ENCODE measurements at regions not wholly inside any gene's neighbourhood (a gene's known extent, or its start where the extent isn't known, plus 50 kb on each side); places are given as distances from the start of the nearest gene placed in this dataset.
"Not testable (repeated sequence)": the region's sequence is repeated elsewhere in the genome, so short reads cannot be mapped to it uniquely, and the experiment has no call there.

DNA sequence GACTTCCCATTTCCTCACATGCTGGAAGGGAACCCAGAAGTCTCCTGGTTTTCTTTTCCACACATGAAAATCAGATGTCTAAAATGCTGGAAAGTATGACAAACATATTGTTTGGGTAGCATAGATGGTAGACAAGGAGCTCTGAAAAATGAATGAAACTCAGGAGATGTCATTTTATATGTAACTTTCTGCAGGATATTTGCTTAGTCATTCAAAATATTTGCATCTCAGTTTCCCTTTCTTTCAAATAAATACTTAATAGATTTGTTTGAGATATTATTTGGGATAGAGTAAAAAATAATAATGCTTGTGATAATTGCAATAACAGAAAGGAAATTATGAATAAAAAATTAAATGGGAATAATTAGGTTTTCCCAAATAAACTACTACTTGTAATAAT is 298.9 kb upstream of the ADARB2 start:
- Histone ChIP-seq H3K4me3 (ENCODE audit: low read depth in 1 of 5, low read length in 5 of 5) (no peak overlapping the region), H3K4me1 (ENCODE audit: control insufficient read depth in 5 of 5, insufficient read depth in 5 of 5, low read length in 5 of 5) (no peaks in the 10 kb centered on the region), H3K27ac (ENCODE audit: low read depth, low read length) (no peak overlapping the region), H3K27me3 (ENCODE audit: control insufficient read depth in 5 of 5, insufficient read depth in 4 of 5, low read length in 5 of 5) (no peaks in the 10 kb centered on the region), H3K9ac (ENCODE audit: low read length in 5 of 5) (no peak overlapping the region), H3K36me3 (ENCODE audit: control insufficient read depth in 5 of 5, insufficient read depth in 5 of 5, low read length in 5 of 5) (no peaks in the 10 kb centered on the region), H3K9me3 (ENCODE audit: control insufficient read depth in 5 of 5, low read length in 5 of 5) (peaks cover 0 to 4% (median 0%) of the 10 kb centered on the region in 5 donors)

DNA sequence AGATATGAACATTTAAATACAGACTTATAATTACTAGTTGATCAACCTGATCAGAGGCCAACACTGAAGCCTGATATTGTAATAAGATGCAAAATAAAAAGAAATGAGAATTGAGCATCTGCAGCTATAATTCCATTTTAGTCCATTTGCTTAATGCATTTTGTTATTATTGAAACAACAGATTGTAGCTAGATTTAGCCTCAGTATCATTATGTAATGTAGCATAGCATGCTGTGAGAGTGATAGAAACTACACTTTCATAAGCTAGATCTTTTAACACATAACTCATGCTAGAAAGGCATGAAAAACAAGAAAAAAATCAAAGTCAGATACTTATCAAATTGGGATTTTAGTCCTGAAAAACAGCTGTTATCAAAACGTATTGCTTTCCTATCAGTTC is 292.7 kb upstream of the ADARB2 start:
- Histone ChIP-seq H3K27ac (ENCODE audit: low read depth, low read length) (no peak overlapping the region), H3K4me1 (ENCODE audit: control insufficient read depth in 5 of 5, insufficient read depth in 5 of 5, low read length in 5 of 5) (no peaks in the 10 kb centered on the region), H3K27me3 (ENCODE audit: control insufficient read depth in 5 of 5, insufficient read depth in 4 of 5, low read length in 5 of 5) (no peaks in the 10 kb centered on the region), H3K36me3 (ENCODE audit: control insufficient read depth in 5 of 5, insufficient read depth in 5 of 5, low read length in 5 of 5) (no peaks in the 10 kb centered on the region), H3K4me3 (ENCODE audit: low read depth in 1 of 5, low read length in 5 of 5) (no peak overlapping the region), H3K9me3 (ENCODE audit: control insufficient read depth in 5 of 5, low read length in 5 of 5) (peaks cover 0 to 9% (median 0%) of the 10 kb centered on the region in 5 donors), H3K9ac (ENCODE audit: low read length in 5 of 5) (no peak overlapping the region)

DNA sequence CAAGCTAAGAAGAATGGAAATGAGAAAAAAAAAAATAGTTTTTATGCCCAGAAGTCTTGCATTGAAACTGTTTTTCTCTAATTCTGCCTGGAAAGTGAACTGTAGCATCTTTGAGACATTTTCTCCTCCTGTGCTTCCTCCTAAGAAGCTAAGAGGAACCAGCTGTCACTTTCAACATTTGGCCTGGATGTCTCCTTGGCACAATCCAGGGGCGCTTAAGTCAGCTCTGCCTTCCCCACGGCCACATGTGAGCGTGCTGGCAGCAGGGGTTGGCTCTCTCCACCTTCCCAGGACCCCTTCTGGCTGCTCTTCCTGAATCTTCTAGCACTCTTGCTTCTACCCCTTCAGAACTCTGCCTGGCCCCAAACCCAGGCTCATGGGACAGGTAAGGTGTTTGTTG is 289.6 kb upstream of the ADARB2 start:
- H3K4me1 ChIP-seq (ENCODE audit: control insufficient read depth in 5 of 5, insufficient read depth in 5 of 5, low read length in 5 of 5) = no peaks in the 10 kb centered on the region
- H3K9me3 ChIP-seq (ENCODE audit: control insufficient read depth in 5 of 5, low read length in 5 of 5) = peaks cover 0 to 9% (median 0%) of the 10 kb centered on the region in 5 donors
- peaks cover 0 to 5% (median 0%) of the 10 kb centered on the region in 5 donors for H3K27me3 ChIP-seq (ENCODE audit: control insufficient read depth in 5 of 5, insufficient read depth in 4 of 5, low read length in 5 of 5)
- H3K4me3 ChIP-seq (ENCODE audit: low read depth in 1 of 5, low read length in 5 of 5) = no peak overlapping the region
- H3K9ac ChIP-seq (ENCODE audit: low read length in 5 of 5) = no peak overlapping the region
- no peaks in the 10 kb centered on the region for H3K36me3 ChIP-seq (ENCODE audit: control insufficient read depth in 5 of 5, insufficient read depth in 5 of 5, low read length in 5 of 5)
- H3K27ac ChIP-seq (ENCODE audit: low read depth, low read length) = no peak overlapping the region

GRCh38 chr10:2024750-2025149 is 287.4 kb upstream of the ADARB2 start:
- not testable (repeated sequence) for H3K9me3 ChIP-seq (ENCODE audit: control insufficient read depth in 5 of 5, low read length in 5 of 5); H3K27ac ChIP-seq (ENCODE audit: low read depth, low read length); H3K27me3 ChIP-seq (ENCODE audit: control insufficient read depth in 5 of 5, insufficient read depth in 4 of 5, low read length in 5 of 5); H3K9ac ChIP-seq (ENCODE audit: low read length in 5 of 5); H3K36me3 ChIP-seq (ENCODE audit: control insufficient read depth in 5 of 5, insufficient read depth in 5 of 5, low read length in 5 of 5); H3K4me3 ChIP-seq (ENCODE audit: low read depth in 1 of 5, low read length in 5 of 5); H3K4me1 ChIP-seq (ENCODE audit: control insufficient read depth in 5 of 5, insufficient read depth in 5 of 5, low read length in 5 of 5)

DNA sequence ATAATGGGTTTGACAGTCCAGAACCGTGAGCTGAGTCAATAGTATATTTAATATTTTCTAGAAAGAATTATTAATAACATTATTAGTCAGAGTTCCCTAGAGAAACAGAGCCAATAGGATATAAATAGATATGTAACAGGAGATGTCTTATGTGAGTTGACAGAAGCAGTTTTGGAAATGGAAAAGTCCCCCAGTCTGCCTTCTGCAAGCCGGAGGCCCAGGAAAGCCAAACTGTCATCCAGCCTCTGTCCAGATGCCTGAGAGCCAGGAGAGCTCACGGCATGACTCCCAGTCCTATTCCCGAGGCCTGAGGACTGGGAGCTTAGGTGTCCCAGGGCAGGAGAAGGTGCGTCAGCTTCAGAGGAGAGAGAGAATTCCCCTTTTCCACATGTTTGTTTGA is 286.4 kb upstream of the ADARB2 start:
- no peak overlapping the region for H3K9ac ChIP-seq (ENCODE audit: low read length in 5 of 5)
- H3K4me3 ChIP-seq (ENCODE audit: low read depth in 1 of 5, low read length in 5 of 5) = no peak overlapping the region
- H3K27ac ChIP-seq (ENCODE audit: low read depth, low read length) = no peak overlapping the region
- no peaks in the 10 kb centered on the region for H3K9me3 ChIP-seq (ENCODE audit: control insufficient read depth in 5 of 5, low read length in 5 of 5)
- peaks cover 0 to 5% (median 4%) of the 10 kb centered on the region in 5 donors for H3K27me3 ChIP-seq (ENCODE audit: control insufficient read depth in 5 of 5, insufficient read depth in 4 of 5, low read length in 5 of 5)
- no peaks in the 10 kb centered on the region for H3K36me3 ChIP-seq (ENCODE audit: control insufficient read depth in 5 of 5, insufficient read depth in 5 of 5, low read length in 5 of 5)
- H3K4me1 ChIP-seq (ENCODE audit: control insufficient read depth in 5 of 5, insufficient read depth in 5 of 5, low read length in 5 of 5) = no peaks in the 10 kb centered on the region

DNA sequence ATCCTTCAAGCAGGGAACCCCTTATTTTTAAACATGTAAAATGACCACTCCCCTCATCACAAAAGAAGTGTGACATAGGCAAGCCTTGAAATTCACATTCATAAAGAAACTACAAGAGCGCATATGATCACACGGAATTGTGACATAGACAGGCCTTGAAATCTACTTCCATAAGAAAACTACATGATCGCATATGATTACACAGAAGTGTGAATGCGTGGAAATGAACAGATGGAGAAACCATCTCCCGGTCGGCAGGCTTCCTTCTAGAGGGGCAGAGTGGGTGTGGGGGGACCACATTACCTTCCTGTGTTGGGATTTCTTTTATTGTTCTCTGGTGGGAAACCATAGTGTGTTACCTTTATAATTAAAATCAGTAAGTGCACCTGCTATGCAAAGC is 285.1 kb upstream of the ADARB2 start:
- peaks cover 0 to 5% (median 4%) of the 10 kb centered on the region in 5 donors for H3K27me3 ChIP-seq (ENCODE audit: control insufficient read depth in 5 of 5, insufficient read depth in 4 of 5, low read length in 5 of 5)
- H3K36me3 ChIP-seq (ENCODE audit: control insufficient read depth in 5 of 5, insufficient read depth in 5 of 5, low read length in 5 of 5) = no peaks in the 10 kb centered on the region
- H3K9me3 ChIP-seq (ENCODE audit: control insufficient read depth in 5 of 5, low read length in 5 of 5) = no peaks in the 10 kb centered on the region
- H3K9ac ChIP-seq (ENCODE audit: low read length in 5 of 5) = no peak overlapping the region
- no peaks in the 10 kb centered on the region for H3K4me1 ChIP-seq (ENCODE audit: control insufficient read depth in 5 of 5, insufficient read depth in 5 of 5, low read length in 5 of 5)
- H3K4me3 ChIP-seq (ENCODE audit: low read depth in 1 of 5, low read length in 5 of 5) = no peak overlapping the region
- H3K27ac ChIP-seq (ENCODE audit: low read depth, low read length) = no peak overlapping the region

DNA sequence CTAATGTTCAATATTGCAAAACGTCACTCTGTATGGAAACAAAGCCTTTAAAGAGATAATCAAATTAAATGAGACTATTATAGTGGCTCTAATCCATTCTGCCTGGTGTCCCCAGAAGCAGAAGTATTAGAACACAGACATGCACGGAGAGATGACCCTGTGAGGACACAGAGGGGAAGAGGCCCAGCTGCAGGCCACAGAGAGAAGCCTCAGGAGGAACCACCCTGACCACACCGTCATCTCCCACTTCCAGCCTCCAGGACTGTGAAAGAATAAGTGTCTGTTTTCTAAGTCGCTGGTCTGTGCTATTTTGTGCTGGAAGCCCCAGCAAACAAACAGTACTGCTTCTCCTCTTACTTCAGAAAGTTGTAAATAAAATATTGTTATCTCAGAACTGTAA is 283.5 kb upstream of the ADARB2 start:
- Histone ChIP-seq H3K27me3 (ENCODE audit: control insufficient read depth in 5 of 5, insufficient read depth in 4 of 5, low read length in 5 of 5) (peaks cover 0 to 5% (median 4%) of the 10 kb centered on the region in 5 donors), H3K4me3 (ENCODE audit: low read depth in 1 of 5, low read length in 5 of 5) (no peak overlapping the region), H3K9me3 (ENCODE audit: control insufficient read depth in 5 of 5, low read length in 5 of 5) (no peaks in the 10 kb centered on the region), H3K9ac (ENCODE audit: low read length in 5 of 5) (no peak overlapping the region), H3K36me3 (ENCODE audit: control insufficient read depth in 5 of 5, insufficient read depth in 5 of 5, low read length in 5 of 5) (no peaks in the 10 kb centered on the region), H3K27ac (ENCODE audit: low read depth, low read length) (no peak overlapping the region), H3K4me1 (ENCODE audit: control insufficient read depth in 5 of 5, insufficient read depth in 5 of 5, low read length in 5 of 5) (no peaks in the 10 kb centered on the region)

GRCh38 chr10:2019803-2020202 is 282.5 kb upstream of the ADARB2 start:
- Histone ChIP-seq H3K9ac (ENCODE audit: low read length in 5 of 5) (no peak overlapping the region), H3K27me3 (ENCODE audit: control insufficient read depth in 5 of 5, insufficient read depth in 4 of 5, low read length in 5 of 5) (peaks cover 0 to 5% (median 4%) of the 10 kb centered on the region in 5 donors), H3K9me3 (ENCODE audit: control insufficient read depth in 5 of 5, low read length in 5 of 5) (no peaks in the 10 kb centered on the region), H3K4me3 (ENCODE audit: low read depth in 1 of 5, low read length in 5 of 5) (no peak overlapping the region), H3K4me1 (ENCODE audit: control insufficient read depth in 5 of 5, insufficient read depth in 5 of 5, low read length in 5 of 5) (no peaks in the 10 kb centered on the region), H3K27ac (ENCODE audit: low read depth, low read length) (no peak overlapping the region), H3K36me3 (ENCODE audit: control insufficient read depth in 5 of 5, insufficient read depth in 5 of 5, low read length in 5 of 5) (no peaks in the 10 kb centered on the region)

DNA sequence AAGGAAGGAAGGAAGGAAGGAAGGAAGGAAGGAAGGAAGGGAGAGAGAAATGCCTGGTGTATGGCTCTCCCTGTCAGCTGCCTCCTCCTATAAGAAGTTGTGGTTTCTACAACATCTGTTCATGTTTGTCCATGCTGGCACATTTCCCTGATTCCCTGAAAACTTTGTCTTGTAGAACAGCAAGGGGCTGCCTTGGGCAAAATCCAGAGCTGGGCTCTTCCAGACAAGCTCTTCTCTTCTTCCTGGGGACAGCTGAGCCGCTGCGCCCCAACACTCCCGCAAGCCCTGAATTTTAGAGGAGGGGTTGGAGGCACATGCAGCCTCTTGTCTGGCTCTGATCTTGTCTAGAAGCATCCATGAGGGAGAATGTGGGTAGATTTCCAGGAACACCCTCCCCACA is 282.0 kb upstream of the ADARB2 start:
- H3K27ac ChIP-seq (ENCODE audit: low read depth, low read length) = no peak overlapping the region
- no peak overlapping the region for H3K4me3 ChIP-seq (ENCODE audit: low read depth in 1 of 5, low read length in 5 of 5)
- no peaks in the 10 kb centered on the region for H3K4me1 ChIP-seq (ENCODE audit: control insufficient read depth in 5 of 5, insufficient read depth in 5 of 5, low read length in 5 of 5)
- no peaks in the 10 kb centered on the region for H3K36me3 ChIP-seq (ENCODE audit: control insufficient read depth in 5 of 5, insufficient read depth in 5 of 5, low read length in 5 of 5)
- peaks cover 0 to 5% (median 4%) of the 10 kb centered on the region in 5 donors for H3K27me3 ChIP-seq (ENCODE audit: control insufficient read depth in 5 of 5, insufficient read depth in 4 of 5, low read length in 5 of 5)
- no peaks in the 10 kb centered on the region for H3K9me3 ChIP-seq (ENCODE audit: control insufficient read depth in 5 of 5, low read length in 5 of 5)
- H3K9ac ChIP-seq (ENCODE audit: low read length in 5 of 5) = no peak overlapping the region

- no peak overlapping the region for H3K9ac ChIP-seq (ENCODE audit: low read length in 5 of 5)
- no peaks in the 10 kb centered on the region for H3K9me3 ChIP-seq (ENCODE audit: control insufficient read depth in 5 of 5, low read length in 5 of 5)
- H3K27me3 ChIP-seq (ENCODE audit: control insufficient read depth in 5 of 5, insufficient read depth in 4 of 5, low read length in 5 of 5) = no peaks in the 10 kb centered on the region
- no peaks in the 10 kb centered on the region for H3K36me3 ChIP-seq (ENCODE audit: control insufficient read depth in 5 of 5, insufficient read depth in 5 of 5, low read length in 5 of 5)
- no peak overlapping the region for H3K27ac ChIP-seq (ENCODE audit: low read depth, low read length)
- no peak overlapping the region for H3K4me3 ChIP-seq (ENCODE audit: low read depth in 1 of 5, low read length in 5 of 5)
- H3K4me1 ChIP-seq (ENCODE audit: control insufficient read depth in 5 of 5, insufficient read depth in 5 of 5, low read length in 5 of 5) = no peaks in the 10 kb centered on the region
These were observed 277.2 kb upstream of the ADARB2 start for GRCh38 chr10:2014541-2014940.

DNA sequence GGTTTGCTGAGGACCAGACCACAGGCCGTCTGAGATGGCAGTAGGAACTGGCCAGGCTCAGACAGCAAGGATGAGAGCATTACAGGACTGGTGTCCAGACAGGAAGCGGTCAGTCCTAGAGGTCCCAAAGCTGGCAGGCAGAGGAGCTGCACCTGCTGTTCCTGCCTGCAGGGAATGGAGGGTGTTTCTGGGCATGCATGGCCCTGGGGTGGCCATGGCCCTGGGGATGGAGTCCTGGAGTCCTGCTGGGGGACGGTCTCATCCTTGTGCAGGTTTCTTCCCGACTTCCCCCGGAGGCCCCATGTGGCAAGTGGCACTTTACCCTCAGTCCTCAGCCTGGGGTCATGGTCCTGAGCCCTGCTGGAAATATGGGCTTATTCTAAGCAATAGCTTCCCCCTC is 274.9 kb upstream of the ADARB2 start:
- H3K9me3 ChIP-seq (ENCODE audit: control insufficient read depth in 5 of 5, low read length in 5 of 5) = no peaks in the 10 kb centered on the region
- no peak overlapping the region for H3K4me3 ChIP-seq (ENCODE audit: low read depth in 1 of 5, low read length in 5 of 5)
- H3K9ac ChIP-seq (ENCODE audit: low read length in 5 of 5) = no peak overlapping the region
- no peaks in the 10 kb centered on the region for H3K27me3 ChIP-seq (ENCODE audit: control insufficient read depth in 5 of 5, insufficient read depth in 4 of 5, low read length in 5 of 5)
- no peak overlapping the region for H3K27ac ChIP-seq (ENCODE audit: low read depth, low read length)
- no peaks in the 10 kb centered on the region for H3K36me3 ChIP-seq (ENCODE audit: control insufficient read depth in 5 of 5, insufficient read depth in 5 of 5, low read length in 5 of 5)
- H3K4me1 ChIP-seq (ENCODE audit: control insufficient read depth in 5 of 5, insufficient read depth in 5 of 5, low read length in 5 of 5) = no peaks in the 10 kb centered on the region

Data from subcutaneous abdominal adipose tissue (tissue), 5 donors.